Ovary (tissue), 7 donors: ENCODE measurements at regions not wholly inside any gene's neighbourhood (a gene's known extent, or its start where the extent isn't known, plus 50 kb on each side); places are given as distances from the start of the nearest gene placed in this dataset.
"Not testable (repeated sequence)": the region's sequence is repeated elsewhere in the genome, so short reads cannot be mapped to it uniquely, and the experiment has no call there.

Source experiments
- DNase-seq, 5 donors: peaks; one replicate each; pipeline ENCODE4 v3.0.0-alpha.2; 2019 to 2020
- H3K27ac ChIP-seq, 2 donors: fragments of 200-600 bp; one replicate each; pipeline versions ENCODE4 v1.5.1 to v1.8.0; 2019 to 2022
- H3K27me3 ChIP-seq: fragments of 200-600 bp; one replicate; pipeline ENCODE4 v1.8.0; 2022
- H3K36me3 ChIP-seq: fragments of 200-600 bp; sonication (generic); one replicate; pipeline ENCODE4 v1.5.1; 2019
- H3K4me1 ChIP-seq: one replicate; pipeline ENCODE4 v1.8.1; 2013; ENCODE audit warnings: mild to moderate bottlenecking, moderate library complexity; ENCODE audit not compliant: insufficient read depth
- H3K4me3 ChIP-seq: fragments of 200-600 bp; sonication (generic); one replicate; pipeline ENCODE4 v1.5.1; 2017
- H3K9me3 ChIP-seq, 2 donors: fragments of 200-600 bp in 1 of 2; sonication (generic) in 1 of 2; one replicate each; pipeline versions ENCODE4 v1.5.1 to v1.8.1; 2013 to 2019; ENCODE audit warnings: mild to moderate bottlenecking in 1 of 2, moderate library complexity in 1 of 2
- EP300 ChIP-seq: sonication (generic); formaldehyde crosslinking; IDR thresholded peaks from one replicate; pipeline ENCODE4 v1.6.1; 2017; ENCODE audit warnings: antibody characterized with exemption
- POLR2A ChIP-seq: fragments of 450-650 bp; IDR thresholded peaks from one replicate; pipeline ENCODE4 v1.6.1; 2017; ENCODE audit warnings: antibody characterized with exemption, mild to moderate bottlenecking, moderate library complexity
- whole genome bisulfite sequencing, 3 donors: extraction: QIAGEN DNeasy Blood & Tissue Kit in 1 of 3; methylation state at CpG; one replicate each; pipeline versions ENCODE4 v1.1.5 to v1.1.7; 2013 to 2017; 5-methylcytosine and 5-hydroxymethylcytosine counted together
- intact Hi-C, 4 donors: fragments of 100-400 bp; cut with DNase I; formaldehyde crosslinking; loops; one replicate each; pipeline versions ENCODE4 v1.11.0 to v1.15.1; 2022 to 2023
- TF ChIP-seq, protein P1 (sequence below), 3 donors: fragments of 450-650 bp in 2 of 3; fragments of 200-600 bp in 1 of 3; IDR thresholded peaks; one replicate each; pipeline versions ENCODE4 v1.5.1 to v1.8.0; 2016 to 2022; ENCODE audit warnings: antibody characterized with exemption in 3 of 3, mild to moderate bottlenecking in 1 of 3
- donor health status: DM: no; HTN: no; CAD: no; lungs with moderate emphysema.
- donor health status: DM: no; HTN: no; CAD: no.
- donor health status: Bipolar disorder and iron deficiency.
- donor health status: DM: no; HTN: no; CAD: no.
- donor health status: DM: yes; HTN: yes; CAD: no.

DNA sequence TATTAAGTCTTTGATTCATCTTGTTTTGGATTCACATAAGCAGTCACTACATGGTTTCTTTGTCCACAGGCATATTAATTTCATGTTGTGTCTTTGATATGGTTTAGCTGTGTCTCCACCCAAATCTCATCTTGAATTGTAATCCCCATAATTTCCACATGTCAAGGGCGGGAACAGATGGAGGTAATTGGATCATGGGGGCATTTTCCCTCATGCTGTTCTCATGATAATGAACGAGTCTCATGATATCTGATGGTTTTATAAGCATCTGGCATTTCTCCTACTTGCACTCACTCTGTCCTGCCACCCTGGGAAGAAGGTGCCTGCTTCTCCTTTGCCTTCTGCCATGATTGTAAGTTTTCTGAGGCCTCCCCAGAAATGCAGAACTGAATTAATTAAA is 1811.2 kb upstream of the PCDH10 start:
- intact Hi-C loops, result no loop called here
- Histone ChIP-seq H3K4me1 (no peaks in the 10 kb centered on the region), H3K4me3 (no peak overlapping the region), H3K9me3 (no peaks in the 10 kb centered on the region), H3K27me3 (no peaks in the 10 kb centered on the region), H3K27ac (no peak overlapping the region), H3K36me3 (no peaks in the 10 kb centered on the region)
- TF ChIP-seq POLR2A (no peak), EP300 (no peak)
- TF ChIP-seq, protein P1, sequence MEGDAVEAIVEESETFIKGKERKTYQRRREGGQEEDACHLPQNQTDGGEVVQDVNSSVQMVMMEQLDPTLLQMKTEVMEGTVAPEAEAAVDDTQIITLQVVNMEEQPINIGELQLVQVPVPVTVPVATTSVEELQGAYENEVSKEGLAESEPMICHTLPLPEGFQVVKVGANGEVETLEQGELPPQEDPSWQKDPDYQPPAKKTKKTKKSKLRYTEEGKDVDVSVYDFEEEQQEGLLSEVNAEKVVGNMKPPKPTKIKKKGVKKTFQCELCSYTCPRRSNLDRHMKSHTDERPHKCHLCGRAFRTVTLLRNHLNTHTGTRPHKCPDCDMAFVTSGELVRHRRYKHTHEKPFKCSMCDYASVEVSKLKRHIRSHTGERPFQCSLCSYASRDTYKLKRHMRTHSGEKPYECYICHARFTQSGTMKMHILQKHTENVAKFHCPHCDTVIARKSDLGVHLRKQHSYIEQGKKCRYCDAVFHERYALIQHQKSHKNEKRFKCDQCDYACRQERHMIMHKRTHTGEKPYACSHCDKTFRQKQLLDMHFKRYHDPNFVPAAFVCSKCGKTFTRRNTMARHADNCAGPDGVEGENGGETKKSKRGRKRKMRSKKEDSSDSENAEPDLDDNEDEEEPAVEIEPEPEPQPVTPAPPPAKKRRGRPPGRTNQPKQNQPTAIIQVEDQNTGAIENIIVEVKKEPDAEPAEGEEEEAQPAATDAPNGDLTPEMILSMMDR (IDR thresholded peaks at IDR 0.05), result no peak
- 49 to 60% (median 50%) methylated on average over 2 of the region's 2 CpGs for WGBS, 3 donors
- DNase-seq, result no peak

DNA sequence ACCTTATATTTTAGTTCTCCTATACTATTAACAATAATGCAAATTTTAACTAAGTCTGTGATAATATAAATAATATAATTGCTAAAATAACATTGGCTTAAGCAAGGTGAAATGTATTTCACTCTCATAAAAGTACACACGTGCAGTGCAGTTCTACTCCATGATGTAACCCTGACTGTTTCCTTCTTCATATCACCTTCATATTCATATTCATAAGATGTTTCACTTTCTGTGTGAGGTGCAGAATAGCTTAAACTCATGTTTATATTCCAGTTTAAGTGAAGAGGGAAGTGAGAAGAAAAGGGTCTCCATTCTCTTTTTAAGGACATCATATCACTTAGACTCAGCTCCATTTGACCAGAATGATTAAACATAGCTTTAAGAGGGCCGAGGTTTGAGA is 1810.0 kb upstream of the PCDH10 start:
- Histone ChIP-seq H3K36me3 (no peaks in the 10 kb centered on the region), H3K4me3 (no peak overlapping the region), H3K27me3 (no peaks in the 10 kb centered on the region), H3K4me1 (no peaks in the 10 kb centered on the region), H3K9me3 (no peaks in the 10 kb centered on the region), H3K27ac (no peak overlapping the region)
- WGBS, 3 donors, result 61 to 86% (median 80%) methylated on average over 2 of the region's 2 CpGs
- intact Hi-C loops, result no loop called here
- DNase-seq, result no peak
- TF ChIP-seq EP300 (no peak), POLR2A (no peak)
- TF ChIP-seq, protein P1 (IDR thresholded peaks at IDR 0.05), result no peak

DNA sequence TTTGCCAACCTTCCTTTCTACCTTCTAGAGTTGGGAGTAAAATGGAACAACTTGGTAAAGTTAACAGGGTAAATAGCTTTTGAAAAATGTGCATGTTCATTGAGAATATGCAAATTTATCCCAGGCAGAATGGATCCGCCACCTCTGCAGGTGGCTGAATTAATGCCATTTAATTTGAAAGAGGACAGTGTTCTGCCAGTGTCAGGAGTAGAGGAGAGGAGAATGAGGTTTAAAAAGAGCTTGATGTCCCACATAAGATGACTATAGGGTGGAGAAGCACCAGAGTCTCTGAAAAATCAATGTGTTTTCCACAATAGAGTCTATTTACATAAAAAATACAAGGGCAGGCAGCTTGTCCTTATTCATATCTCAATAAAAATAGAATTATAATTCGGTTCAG is 1804.3 kb upstream of the PCDH10 start:
- Histone ChIP-seq H3K4me3 (no peak overlapping the region), H3K36me3 (no peaks in the 10 kb centered on the region), H3K27ac (no peak overlapping the region), H3K4me1 (no peaks in the 10 kb centered on the region), H3K27me3 (no peaks in the 10 kb centered on the region), H3K9me3 (no peaks in the 10 kb centered on the region)
- TF ChIP-seq, protein P1 (IDR thresholded peaks at IDR 0.05), result no peak
- no peak for TF ChIP-seq POLR2A
- TF ChIP-seq EP300, result no peak
- intact Hi-C loops, result no loop called here
- no peak for DNase-seq
- 70 to 78% (median 73%) methylated on average over 2 of the region's 2 CpGs for WGBS, 3 donors

DNA sequence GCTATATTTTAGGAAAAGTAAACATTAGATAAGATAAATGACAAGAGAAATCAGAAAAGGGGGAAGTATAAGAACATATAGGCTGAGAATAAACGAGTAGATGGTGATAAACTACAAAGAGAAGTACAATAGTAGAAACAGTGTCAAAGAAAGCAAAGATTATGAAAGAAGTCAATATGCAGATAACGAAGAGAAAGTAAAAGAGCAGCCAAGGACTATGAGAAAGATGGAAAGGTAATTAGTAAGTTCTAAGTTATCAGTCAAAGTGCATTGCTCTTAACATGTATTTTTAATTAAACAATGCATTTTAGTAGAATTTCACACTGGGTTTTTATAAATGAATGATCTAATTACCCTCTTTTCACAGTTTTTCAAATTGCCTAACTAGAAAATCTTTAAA is 1801.3 kb upstream of the PCDH10 start:
- DNase-seq, result no peak
- no peaks in the 10 kb centered on the region for H3K27me3 ChIP-seq
- 18 to 30% (median 25%) methylated on average over 2 of the region's 2 CpGs for WGBS, 3 donors
- H3K27ac ChIP-seq, result no peak overlapping the region
- intact Hi-C loops, result no loop called here
- no peaks in the 10 kb centered on the region for H3K9me3 ChIP-seq
- H3K36me3 ChIP-seq, result no peaks in the 10 kb centered on the region
- no peaks in the 10 kb centered on the region for H3K4me1 ChIP-seq
- TF ChIP-seq, protein P1 (IDR thresholded peaks at IDR 0.05), result no peak
- TF ChIP-seq POLR2A (no peak), EP300 (no peak)
- H3K4me3 ChIP-seq, result no peak overlapping the region

DNA sequence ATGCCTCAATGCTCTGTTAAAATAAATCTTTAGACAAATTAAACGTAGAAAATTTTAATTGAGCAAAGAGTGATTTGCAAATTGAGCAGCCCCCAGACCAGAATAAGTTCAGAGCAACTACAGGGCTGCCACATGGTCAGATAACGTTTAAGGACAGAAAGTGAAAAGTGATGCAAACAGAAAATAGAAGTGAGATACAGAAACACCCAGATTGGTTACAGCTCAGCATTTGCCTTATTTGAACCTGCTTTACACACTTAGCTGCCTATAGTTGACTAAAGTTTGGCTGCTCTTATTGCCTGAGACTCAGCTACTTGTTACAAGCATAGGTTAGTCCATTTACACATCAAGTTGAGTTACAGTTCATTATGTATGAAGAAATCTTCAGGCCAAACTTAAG is 1800.8 kb upstream of the PCDH10 start:
- intact Hi-C loops, result no loop called here
- Histone ChIP-seq H3K27ac (no peak overlapping the region), H3K4me1 (no peaks in the 10 kb centered on the region), H3K36me3 (no peaks in the 10 kb centered on the region), H3K27me3 (no peaks in the 10 kb centered on the region), H3K9me3 (no peaks in the 10 kb centered on the region), H3K4me3 (no peak overlapping the region)
- TF ChIP-seq POLR2A (no peak), EP300 (no peak)
- TF ChIP-seq, protein P1 (IDR thresholded peaks at IDR 0.05), result no peak
- 25 to 45% (median 29%) methylated on average over 2 of the region's 2 CpGs for WGBS, 3 donors
- DNase-seq, result no peak

DNA sequence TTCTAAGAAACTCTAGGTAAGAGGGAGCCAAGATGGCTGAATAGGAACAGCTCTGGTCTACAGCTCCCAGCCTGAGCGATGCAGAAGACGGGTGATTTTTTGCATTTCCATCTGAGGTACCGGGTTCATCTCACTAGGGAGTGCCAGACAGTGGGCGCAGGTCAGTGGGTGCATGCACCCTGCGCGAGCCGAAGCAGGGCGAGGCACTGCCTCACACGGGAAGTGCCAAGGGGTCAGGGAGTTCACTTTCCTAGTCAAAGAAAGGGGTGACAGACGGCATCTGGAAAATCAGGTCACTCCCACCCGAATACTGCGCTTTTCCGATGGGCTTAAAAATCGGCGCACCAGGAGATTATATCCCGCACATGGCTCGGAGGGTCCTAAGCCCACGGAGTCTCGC is 1796.7 kb upstream of the PCDH10 start:
- intact Hi-C loops, H3K4me1 ChIP-seq, DNase-seq: not testable (repeated sequence)

More for the DNA sequence above, 1796.7 kb upstream of the PCDH10 start:
- not testable (repeated sequence) for H3K9me3 ChIP-seq, H3K4me3 ChIP-seq, H3K27me3 ChIP-seq, H3K36me3 ChIP-seq, H3K27ac ChIP-seq
- 95 to 97% (median 96%) methylated on average over 19 of the region's 19 CpGs for WGBS, 3 donors
